Neural cell (in vitro differentiated cells): ENCODE measurements at regions not wholly inside any gene's neighbourhood (a gene's known extent, or its start where the extent isn't known, plus 50 kb on each side); places are given as distances from the start of the nearest gene placed in this dataset.

ENCODE experiments used
- POLR2AphosphoS5 ChIP-seq: IDR thresholded peaks from 2 replicates; pipeline ENCODE4 v1.6.1; 2012
- TF ChIP-seq, protein P1 (sequence below): fragments of 450-650 bp; IDR thresholded peaks from 2 replicates; pipeline ENCODE4 v1.5.1; 2014; ENCODE audit warnings: antibody characterized with exemption, mild to moderate bottlenecking, moderate library complexity; ENCODE audit not compliant: poor library complexity, severe bottlenecking

DNA sequence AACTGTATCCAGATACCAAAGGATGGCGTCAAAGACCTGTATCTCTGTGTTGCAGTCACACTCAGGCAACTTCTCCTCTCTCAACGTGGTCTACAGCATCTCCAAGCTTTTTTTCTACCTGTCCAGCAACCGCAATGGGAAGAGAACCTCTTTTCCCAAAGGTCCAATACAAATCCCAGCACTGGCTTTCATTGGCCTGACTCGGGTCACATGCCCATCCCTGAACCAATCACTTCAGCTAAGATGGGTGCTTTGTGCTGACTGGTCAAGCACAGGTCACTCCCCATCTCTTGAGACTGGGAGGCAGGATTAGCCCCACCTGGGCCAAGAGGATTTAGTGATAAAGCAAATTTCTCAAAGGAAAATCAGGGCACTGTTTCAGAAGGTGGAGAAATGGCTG, 71.2 kb upstream of the C16orf82 start:
- TF ChIP-seq, protein P1, sequence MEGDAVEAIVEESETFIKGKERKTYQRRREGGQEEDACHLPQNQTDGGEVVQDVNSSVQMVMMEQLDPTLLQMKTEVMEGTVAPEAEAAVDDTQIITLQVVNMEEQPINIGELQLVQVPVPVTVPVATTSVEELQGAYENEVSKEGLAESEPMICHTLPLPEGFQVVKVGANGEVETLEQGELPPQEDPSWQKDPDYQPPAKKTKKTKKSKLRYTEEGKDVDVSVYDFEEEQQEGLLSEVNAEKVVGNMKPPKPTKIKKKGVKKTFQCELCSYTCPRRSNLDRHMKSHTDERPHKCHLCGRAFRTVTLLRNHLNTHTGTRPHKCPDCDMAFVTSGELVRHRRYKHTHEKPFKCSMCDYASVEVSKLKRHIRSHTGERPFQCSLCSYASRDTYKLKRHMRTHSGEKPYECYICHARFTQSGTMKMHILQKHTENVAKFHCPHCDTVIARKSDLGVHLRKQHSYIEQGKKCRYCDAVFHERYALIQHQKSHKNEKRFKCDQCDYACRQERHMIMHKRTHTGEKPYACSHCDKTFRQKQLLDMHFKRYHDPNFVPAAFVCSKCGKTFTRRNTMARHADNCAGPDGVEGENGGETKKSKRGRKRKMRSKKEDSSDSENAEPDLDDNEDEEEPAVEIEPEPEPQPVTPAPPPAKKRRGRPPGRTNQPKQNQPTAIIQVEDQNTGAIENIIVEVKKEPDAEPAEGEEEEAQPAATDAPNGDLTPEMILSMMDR = no peak
- no peak for TF ChIP-seq POLR2AphosphoS5
